Uterus (tissue), 3 donors: ENCODE measurements at regions not wholly inside any gene's neighbourhood (a gene's known extent, or its start where the extent isn't known, plus 50 kb on each side); places are given as distances from the start of the nearest gene placed in this dataset.

Source experiments
- DNase-seq, 2 donors: peaks; one replicate each; pipeline ENCODE4 v3.0.0-alpha.2; 2019 to 2020
- H3K27ac ChIP-seq, 2 donors: fragments of 200-600 bp; sonication (generic); 1 replicate in 1 of 2; 2 replicates in 1 of 2; pipeline ENCODE4 v1.5.1; 2016 to 2018
- H3K27me3 ChIP-seq, 2 donors: fragments of 200-600 bp; sonication (generic); one replicate each; pipeline ENCODE4 v1.5.1; 2018 to 2019; ENCODE audit warnings: control low read depth in 1 of 2
- H3K36me3 ChIP-seq, 2 donors: fragments of 200-600 bp; sonication (generic); one replicate each; pipeline ENCODE4 v1.5.1; 2019; ENCODE audit warnings: control low read depth in 1 of 2
- H3K4me1 ChIP-seq, 2 donors: fragments of 200-600 bp; sonication (generic); one replicate each; pipeline ENCODE4 v1.5.1; 2018 to 2019; ENCODE audit warnings: control low read depth in 1 of 2
- H3K4me3 ChIP-seq, 2 donors: fragments of 200-600 bp; sonication (generic); 1 replicate in 1 of 2; 2 replicates in 1 of 2; pipeline ENCODE4 v1.5.1; 2018 to 2019; ENCODE audit warnings: mild to moderate bottlenecking in 1 of 2
- H3K9me3 ChIP-seq, 2 donors: fragments of 200-600 bp; sonication (generic); one replicate each; pipeline ENCODE4 v1.5.1; 2019; ENCODE audit warnings: control low read depth in 1 of 2
- POLR2A ChIP-seq, 2 donors: fragments of 450-650 bp; IDR thresholded peaks; one replicate each; pipeline ENCODE4 v1.6.1; 2016; ENCODE audit warnings: antibody characterized with exemption in 2 of 2, mild to moderate bottlenecking in 1 of 2, moderate library complexity in 1 of 2
- intact Hi-C: fragments of 100-400 bp; cut with DNase I; formaldehyde crosslinking; loops from one replicate; pipeline ENCODE4 v1.15.1; 2023; ENCODE audit warnings: low total_unique reads
- TF ChIP-seq, protein P1 (sequence below), 4 experiments: fragments of 200-600 bp in 2 of 4; fragments of 450-650 bp in 2 of 4; sonication (generic) in 2 of 4; IDR thresholded peaks; one replicate each; pipeline ENCODE4 v1.5.1; 2016 to 2019; ENCODE audit warnings: antibody characterized with exemption in 4 of 4, mild to moderate bottlenecking in 2 of 4, moderate library complexity in 1 of 4
- donor health status: DM: yes; HTN: yes; CAD: no.

GRCh38 chr2:19458427-19459003 is 100.1 kb upstream of the OSR1 start:
- Histone ChIP-seq H3K27ac (no peak overlapping the region), H3K27me3 (no peaks in the 10 kb centered on the region), H3K4me1 (no peaks in the 10 kb centered on the region), H3K9me3 (no peaks in the 10 kb centered on the region), H3K4me3 (no peak overlapping the region), H3K36me3 (no peaks in the 10 kb centered on the region)
- DNase-seq = no peak
- intact Hi-C loops = no loop called here
- TF ChIP-seq POLR2A (IDR thresholded peaks at IDR 0.05) = no peak
- TF ChIP-seq, protein P1, sequence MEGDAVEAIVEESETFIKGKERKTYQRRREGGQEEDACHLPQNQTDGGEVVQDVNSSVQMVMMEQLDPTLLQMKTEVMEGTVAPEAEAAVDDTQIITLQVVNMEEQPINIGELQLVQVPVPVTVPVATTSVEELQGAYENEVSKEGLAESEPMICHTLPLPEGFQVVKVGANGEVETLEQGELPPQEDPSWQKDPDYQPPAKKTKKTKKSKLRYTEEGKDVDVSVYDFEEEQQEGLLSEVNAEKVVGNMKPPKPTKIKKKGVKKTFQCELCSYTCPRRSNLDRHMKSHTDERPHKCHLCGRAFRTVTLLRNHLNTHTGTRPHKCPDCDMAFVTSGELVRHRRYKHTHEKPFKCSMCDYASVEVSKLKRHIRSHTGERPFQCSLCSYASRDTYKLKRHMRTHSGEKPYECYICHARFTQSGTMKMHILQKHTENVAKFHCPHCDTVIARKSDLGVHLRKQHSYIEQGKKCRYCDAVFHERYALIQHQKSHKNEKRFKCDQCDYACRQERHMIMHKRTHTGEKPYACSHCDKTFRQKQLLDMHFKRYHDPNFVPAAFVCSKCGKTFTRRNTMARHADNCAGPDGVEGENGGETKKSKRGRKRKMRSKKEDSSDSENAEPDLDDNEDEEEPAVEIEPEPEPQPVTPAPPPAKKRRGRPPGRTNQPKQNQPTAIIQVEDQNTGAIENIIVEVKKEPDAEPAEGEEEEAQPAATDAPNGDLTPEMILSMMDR (IDR thresholded peaks at IDR 0.05) = no peak

- H3K4me1 ChIP-seq = no peaks in the 10 kb centered on the region
- intact Hi-C loops = no loop called here
- no peak overlapping the region for H3K4me3 ChIP-seq
- TF ChIP-seq, protein P1 (IDR thresholded peaks at IDR 0.05) = no peak
- no peak for TF ChIP-seq POLR2A (IDR thresholded peaks at IDR 0.05)
- H3K27ac ChIP-seq = no peak overlapping the region
- DNase-seq = no peak
- H3K36me3 ChIP-seq = no peaks in the 10 kb centered on the region
- H3K27me3 ChIP-seq = no peaks in the 10 kb centered on the region
- no peaks in the 10 kb centered on the region for H3K9me3 ChIP-seq
Measured at GRCh38 chr2:19457809-19458208, 99.4 kb upstream of the OSR1 start.

- H3K27ac ChIP-seq = no peak overlapping the region
- TF ChIP-seq, protein P1 (IDR thresholded peaks at IDR 0.05) = no peak
- TF ChIP-seq POLR2A (IDR thresholded peaks at IDR 0.05) = no peak
- H3K9me3 ChIP-seq = no peaks in the 10 kb centered on the region
- H3K4me3 ChIP-seq = no peak overlapping the region
- DNase-seq = no peak
- no peaks in the 10 kb centered on the region for H3K27me3 ChIP-seq
- intact Hi-C loops = no loop called here
- H3K36me3 ChIP-seq = no peaks in the 10 kb centered on the region
- no peaks in the 10 kb centered on the region for H3K4me1 ChIP-seq
Measured at GRCh38 chr2:19456705-19457309, 98.4 kb upstream of the OSR1 start.

DNA sequence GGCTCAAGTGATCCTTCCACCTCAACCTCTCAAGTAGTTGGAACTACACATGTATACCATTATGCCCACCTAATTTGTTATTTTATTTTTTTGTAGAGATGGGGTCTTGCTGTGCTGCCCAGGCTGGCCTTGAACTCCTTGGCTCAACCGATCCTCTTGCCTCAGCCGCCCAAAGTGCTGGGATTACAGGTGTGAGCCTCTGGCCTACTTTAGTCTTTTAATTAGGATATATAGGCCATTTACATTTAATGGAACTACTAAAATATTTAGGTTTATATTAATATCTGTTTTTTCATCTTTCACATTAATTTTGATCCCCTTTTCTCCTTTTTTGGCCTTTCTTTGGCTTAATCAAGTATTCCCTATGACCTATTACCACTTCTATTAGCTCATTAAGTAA is 95.7 kb upstream of the OSR1 start:
- no peaks in the 10 kb centered on the region for H3K36me3 ChIP-seq
- DNase-seq = no peak
- no peaks in the 10 kb centered on the region for H3K4me1 ChIP-seq
- H3K4me3 ChIP-seq = no peak overlapping the region
- H3K27ac ChIP-seq = no peak overlapping the region
- no peaks in the 10 kb centered on the region for H3K27me3 ChIP-seq
- H3K9me3 ChIP-seq = no peaks in the 10 kb centered on the region
- TF ChIP-seq POLR2A (IDR thresholded peaks at IDR 0.05) = no peak
- TF ChIP-seq, protein P1 (IDR thresholded peaks at IDR 0.05) = no peak
- intact Hi-C loops = no loop called here

GRCh38 chr2:19442731-19443130 is 84.3 kb upstream of the OSR1 start:
- Histone ChIP-seq H3K9me3 (no peaks in the 10 kb centered on the region), H3K36me3 (no peaks in the 10 kb centered on the region), H3K4me3 (no peak overlapping the region), H3K27me3 (no peaks in the 10 kb centered on the region), H3K27ac (no peak overlapping the region), H3K4me1 (no peaks in the 10 kb centered on the region)
- TF ChIP-seq, protein P1 (IDR thresholded peaks at IDR 0.05) = no peak
- TF ChIP-seq POLR2A (IDR thresholded peaks at IDR 0.05) = no peak
- DNase-seq = no peak
- intact Hi-C loops = no loop called here
